ENCODE measurements at regions not wholly inside any gene's neighbourhood (a gene's known extent, or its start where the extent isn't known, plus 50 kb on each side); places are given as distances from the start of the nearest gene placed in this dataset.

DNA sequence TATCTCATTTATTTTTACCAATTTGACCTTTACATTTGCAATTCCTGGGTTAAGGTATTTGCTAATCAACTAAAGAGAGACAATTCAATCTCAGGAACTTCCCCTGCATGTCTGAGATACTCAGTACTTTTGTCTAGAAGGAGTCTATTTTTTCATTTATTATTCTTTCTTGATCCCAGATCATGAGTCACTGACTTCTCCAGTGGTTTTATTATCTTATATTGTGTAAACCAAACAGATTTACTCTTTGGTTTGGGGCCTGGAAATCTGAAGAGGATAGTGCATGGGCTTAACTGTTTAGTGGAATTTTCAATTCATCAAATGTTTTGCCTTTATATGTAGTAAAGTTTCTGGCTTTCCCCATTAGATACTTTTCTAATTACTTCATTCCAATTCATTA is 185.4 kb downstream of the ALG10B start:
- TF ChIP-seq, protein P1, sequence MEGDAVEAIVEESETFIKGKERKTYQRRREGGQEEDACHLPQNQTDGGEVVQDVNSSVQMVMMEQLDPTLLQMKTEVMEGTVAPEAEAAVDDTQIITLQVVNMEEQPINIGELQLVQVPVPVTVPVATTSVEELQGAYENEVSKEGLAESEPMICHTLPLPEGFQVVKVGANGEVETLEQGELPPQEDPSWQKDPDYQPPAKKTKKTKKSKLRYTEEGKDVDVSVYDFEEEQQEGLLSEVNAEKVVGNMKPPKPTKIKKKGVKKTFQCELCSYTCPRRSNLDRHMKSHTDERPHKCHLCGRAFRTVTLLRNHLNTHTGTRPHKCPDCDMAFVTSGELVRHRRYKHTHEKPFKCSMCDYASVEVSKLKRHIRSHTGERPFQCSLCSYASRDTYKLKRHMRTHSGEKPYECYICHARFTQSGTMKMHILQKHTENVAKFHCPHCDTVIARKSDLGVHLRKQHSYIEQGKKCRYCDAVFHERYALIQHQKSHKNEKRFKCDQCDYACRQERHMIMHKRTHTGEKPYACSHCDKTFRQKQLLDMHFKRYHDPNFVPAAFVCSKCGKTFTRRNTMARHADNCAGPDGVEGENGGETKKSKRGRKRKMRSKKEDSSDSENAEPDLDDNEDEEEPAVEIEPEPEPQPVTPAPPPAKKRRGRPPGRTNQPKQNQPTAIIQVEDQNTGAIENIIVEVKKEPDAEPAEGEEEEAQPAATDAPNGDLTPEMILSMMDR (IDR thresholded peaks at IDR 0.05; ENCODE audit: borderline replicate concordance, insufficient read depth, low read depth, low read length), result no peak
- H3K4me3 ChIP-seq (ENCODE audit: low read depth, low read length), result no peak overlapping the region

DNA sequence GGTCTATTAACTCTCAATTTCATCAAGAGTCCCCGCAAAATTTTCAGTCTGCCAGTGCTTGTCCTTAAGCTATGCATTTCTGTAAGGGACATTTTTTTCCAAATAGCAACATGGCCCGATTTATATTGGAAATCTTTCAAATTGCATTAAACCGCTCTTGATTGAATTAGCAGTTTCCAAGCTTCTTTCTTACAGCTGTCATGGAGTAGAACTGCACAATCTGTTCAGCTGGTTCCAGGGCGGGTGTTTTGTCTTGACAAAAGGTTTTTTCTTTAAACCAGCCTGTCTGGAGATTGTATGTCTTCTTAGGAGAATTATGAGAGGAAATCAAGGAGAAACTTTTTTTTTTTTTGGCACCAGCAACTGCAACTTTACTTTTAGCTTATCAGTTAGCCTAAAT is 185.8 kb downstream of the ALG10B start:
- TF ChIP-seq, protein P1 (IDR thresholded peaks at IDR 0.05; ENCODE audit: borderline replicate concordance, insufficient read depth, low read depth, low read length), result no peak
- H3K4me3 ChIP-seq (ENCODE audit: low read depth, low read length), result no peak overlapping the region

DNA sequence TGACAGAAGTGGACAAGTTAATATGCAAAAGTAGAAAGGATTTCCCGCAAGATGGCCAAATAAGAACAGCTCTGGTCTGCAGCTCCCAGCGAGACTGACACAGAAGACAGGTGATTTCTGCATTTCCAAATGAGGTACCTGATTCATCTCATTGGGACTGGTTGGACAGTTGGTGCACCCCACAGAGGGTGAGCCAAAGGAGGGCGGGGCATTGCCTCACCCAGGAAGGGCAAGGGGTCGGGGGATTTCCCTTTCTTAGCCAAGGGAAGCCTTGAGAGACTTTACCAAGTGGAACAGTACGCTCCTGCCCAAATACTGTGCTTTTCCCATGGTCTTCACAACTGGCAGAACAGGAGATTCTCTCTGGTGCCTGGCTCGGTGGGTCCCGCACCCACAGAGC is 191.3 kb downstream of the ALG10B start:
- H3K4me3 ChIP-seq (ENCODE audit: low read depth, low read length), result no peak overlapping the region
- TF ChIP-seq, protein P1 (IDR thresholded peaks at IDR 0.05; ENCODE audit: borderline replicate concordance, insufficient read depth, low read depth, low read length), result no peak

DNA sequence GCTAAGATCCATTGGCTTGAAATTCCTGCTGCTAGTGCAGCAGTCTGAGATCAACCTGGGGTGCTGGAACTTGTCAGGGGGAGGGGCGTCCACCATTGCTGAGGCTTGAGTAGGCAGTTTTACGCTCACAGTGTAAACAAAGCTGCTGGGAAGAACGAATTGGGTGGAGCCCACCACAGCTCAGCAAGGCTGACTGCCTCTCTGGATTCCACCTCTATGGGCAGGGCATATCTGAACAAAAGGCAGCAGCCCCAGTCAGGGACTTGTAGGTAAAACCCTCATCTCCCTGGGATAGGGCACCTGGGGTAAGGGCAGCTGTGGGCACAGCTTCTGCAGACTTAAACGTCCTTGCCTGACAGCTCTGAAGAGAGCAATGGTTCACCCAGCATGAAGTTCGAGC is 191.7 kb downstream of the ALG10B start:
- H3K4me3 ChIP-seq (ENCODE audit: low read depth, low read length), result no peak overlapping the region
- TF ChIP-seq, protein P1 (IDR thresholded peaks at IDR 0.05; ENCODE audit: borderline replicate concordance, insufficient read depth, low read depth, low read length), result no peak

DNA sequence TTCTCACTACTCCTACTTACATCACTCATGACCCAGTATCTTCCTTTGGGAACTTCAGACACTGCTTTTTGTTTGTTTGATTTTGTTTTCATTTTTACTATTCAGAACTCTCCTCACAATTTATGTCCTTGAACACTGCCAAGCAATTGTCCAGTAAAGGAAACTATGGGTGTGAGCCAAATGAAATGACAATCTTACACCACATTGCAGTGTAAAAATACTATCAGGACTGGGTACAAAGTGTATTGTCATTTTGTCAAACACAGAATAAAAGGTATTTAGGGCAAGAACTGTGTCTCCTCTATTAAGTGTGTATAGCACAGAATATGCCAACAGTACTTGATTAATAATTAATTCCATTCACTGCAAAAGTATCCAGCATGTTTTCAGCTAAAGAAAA is 199.3 kb downstream of the ALG10B start:
- TF ChIP-seq, protein P1 (IDR thresholded peaks at IDR 0.05; ENCODE audit: borderline replicate concordance, insufficient read depth, low read depth, low read length), result no peak
- H3K4me3 ChIP-seq (ENCODE audit: low read depth, low read length), result no peak overlapping the region

DNA sequence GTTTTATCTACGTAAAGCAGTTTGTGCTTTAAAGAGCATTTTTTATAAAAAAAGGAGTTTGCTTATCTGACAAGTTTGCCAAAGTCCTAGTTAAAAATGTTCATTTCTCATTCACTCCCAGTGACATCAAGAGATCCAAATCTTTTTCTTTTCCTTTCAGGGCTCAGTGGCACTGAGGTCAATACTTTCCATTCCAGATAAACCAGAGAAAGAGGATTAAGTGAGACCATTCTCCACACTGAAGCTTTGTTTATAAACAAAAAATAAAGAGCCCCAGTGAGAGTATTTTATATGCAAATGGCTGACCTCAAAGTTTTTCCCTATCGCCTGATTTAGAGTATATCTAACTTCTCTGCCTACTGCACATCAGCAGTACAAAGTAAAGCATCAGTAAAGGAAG is 199.8 kb downstream of the ALG10B start:
- TF ChIP-seq, protein P1 (IDR thresholded peaks at IDR 0.05; ENCODE audit: borderline replicate concordance, insufficient read depth, low read depth, low read length), result no peak
- no peak overlapping the region for H3K4me3 ChIP-seq (ENCODE audit: low read depth, low read length)

DNA sequence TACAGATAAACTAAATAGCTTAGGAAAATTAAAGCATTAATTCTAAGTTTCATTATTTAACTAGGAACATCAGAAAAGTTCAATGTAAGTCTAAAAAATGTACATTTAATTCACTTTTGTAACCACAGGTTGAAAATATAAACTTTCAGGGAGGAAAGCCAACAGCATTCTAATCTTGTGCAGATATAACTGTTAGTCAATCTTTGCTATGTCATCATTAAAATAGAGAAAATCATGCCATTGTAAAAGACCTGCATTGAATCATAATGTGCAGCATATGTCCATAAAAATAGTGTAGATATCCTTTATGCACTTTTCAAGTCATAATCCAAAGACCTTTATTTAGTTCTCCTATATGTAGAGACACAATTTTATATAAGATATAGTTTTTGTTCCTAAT is 207.3 kb downstream of the ALG10B start:
- no peak overlapping the region for H3K4me3 ChIP-seq (ENCODE audit: low read depth, low read length)
- TF ChIP-seq, protein P1 (IDR thresholded peaks at IDR 0.05; ENCODE audit: borderline replicate concordance, insufficient read depth, low read depth, low read length), result no peak
